IPS-20b (cell line): ENCODE measurements at regions not wholly inside any gene's neighbourhood (a gene's known extent, or its start where the extent isn't known, plus 50 kb on each side); places are given as distances from the start of the nearest gene placed in this dataset.

ENCODE experiments used
- H3K27ac ChIP-seq: one replicate; pipeline ENCODE4 v1.5.1; 2013; ENCODE audit warnings: low read length
- H3K27me3 ChIP-seq: 2 replicates; pipeline ENCODE4 v1.6.1; 2013; ENCODE audit warnings: mild to moderate bottlenecking, low read length, inconsistent platforms; ENCODE audit not compliant: insufficient read depth
- H3K36me3 ChIP-seq: 2 replicates; pipeline ENCODE4 v1.6.1; 2013; ENCODE audit warnings: low read depth, mild to moderate bottlenecking, inconsistent platforms, low read length, moderate library complexity; ENCODE audit not compliant: insufficient read depth
- H3K4me1 ChIP-seq: 2 replicates; pipeline ENCODE4 v1.6.1; 2013; ENCODE audit warnings: mild to moderate bottlenecking, control low read depth, inconsistent platforms, low read length, moderate library complexity; ENCODE audit not compliant: insufficient read depth
- H3K4me3 ChIP-seq: 2 replicates; pipeline ENCODE4 v1.5.1; 2013; ENCODE audit warnings: mild to moderate bottlenecking, low read length, inconsistent platforms
- H3K9ac ChIP-seq: 2 replicates; pipeline ENCODE4 v1.6.1; 2013; ENCODE audit warnings: low read depth, mild to moderate bottlenecking, inconsistent platforms, low read length, moderate library complexity
- H3K9me3 ChIP-seq: 2 replicates; pipeline ENCODE4 v1.6.1; 2013; ENCODE audit warnings: mild to moderate bottlenecking, low read depth, low read length, inconsistent platforms; ENCODE audit not compliant: insufficient read depth

- Histone ChIP-seq H3K9ac (no peak overlapping the region), H3K27me3 (no peaks in the 10 kb centered on the region), H3K36me3 (no peaks in the 10 kb centered on the region), H3K27ac (no peak overlapping the region), H3K4me3 (no peak overlapping the region), H3K9me3 (peaks cover 22% of the 10 kb centered on the region), H3K4me1 (no peaks in the 10 kb centered on the region)
These were observed 492.4 kb downstream of the IPMK start for GRCh38 chr10:57775250-57775649.

GRCh38 chr10:57769298-57769697 lies 498.4 kb downstream of the IPMK start:
- no peaks in the 10 kb centered on the region for H3K4me1 ChIP-seq
- no peaks in the 10 kb centered on the region for H3K36me3 ChIP-seq
- H3K4me3 ChIP-seq = no peak overlapping the region

GRCh38 chr10:57759777-57760176 lies 507.9 kb downstream of the IPMK start:
- Histone ChIP-seq H3K4me1 (no peaks in the 10 kb centered on the region), H3K9me3 (no peaks in the 10 kb centered on the region), H3K4me3 (no peak overlapping the region), H3K36me3 (no peaks in the 10 kb centered on the region), H3K9ac (no peak overlapping the region), H3K27ac (no peak overlapping the region), H3K27me3 (no peaks in the 10 kb centered on the region)

More at GRCh38 chr10:57769298-57769697, 498.4 kb downstream of the IPMK start:
- Histone ChIP-seq H3K27me3 (no peaks in the 10 kb centered on the region), H3K27ac (no peak overlapping the region), H3K9ac (no peak overlapping the region), H3K9me3 (no peaks in the 10 kb centered on the region; the same call in 1 of the 2 replicates)

GRCh38 chr10:57754803-57755202 lies 512.9 kb downstream of the IPMK start:
- no peaks in the 10 kb centered on the region for H3K27me3 ChIP-seq
- H3K4me3 ChIP-seq = no peak overlapping the region
- H3K27ac ChIP-seq = no peak overlapping the region
- H3K36me3 ChIP-seq = no peaks in the 10 kb centered on the region
- no peaks in the 10 kb centered on the region for H3K4me1 ChIP-seq
- H3K9ac ChIP-seq = no peak overlapping the region
- H3K9me3 ChIP-seq = no peaks in the 10 kb centered on the region

GRCh38 chr10:57743711-57744110 lies 524.0 kb downstream of the IPMK start:
- Histone ChIP-seq H3K9me3 (no peaks in the 10 kb centered on the region), H3K4me3 (no peak overlapping the region), H3K36me3 (no peaks in the 10 kb centered on the region), H3K9ac (no peak overlapping the region), H3K27me3 (no peaks in the 10 kb centered on the region), H3K4me1 (no peaks in the 10 kb centered on the region), H3K27ac (no peak overlapping the region)

GRCh38 chr10:57741751-57742150 lies 525.9 kb downstream of the IPMK start:
- Histone ChIP-seq H3K36me3 (no peaks in the 10 kb centered on the region), H3K27ac (no peak overlapping the region), H3K4me1 (no peaks in the 10 kb centered on the region), H3K9ac (no peak overlapping the region), H3K27me3 (no peaks in the 10 kb centered on the region), H3K9me3 (no peaks in the 10 kb centered on the region), H3K4me3 (no peak overlapping the region)

- Histone ChIP-seq H3K27ac (no peak overlapping the region), H3K4me1 (peaks cover 3% of the 10 kb centered on the region; the same call in 1 of the 2 replicates), H3K9me3 (no peaks in the 10 kb centered on the region), H3K36me3 (no peaks in the 10 kb centered on the region), H3K27me3 (no peaks in the 10 kb centered on the region), H3K4me3 (no peak overlapping the region), H3K9ac (no peak overlapping the region)
These were observed 544.4 kb downstream of the IPMK start for GRCh38 chr10:57723305-57723704.

GRCh38 chr10:57716884-57717283 lies 550.8 kb downstream of the IPMK start:
- Histone ChIP-seq H3K4me1 (no peaks in the 10 kb centered on the region), H3K4me3 (no peak overlapping the region), H3K27me3 (no peaks in the 10 kb centered on the region), H3K9ac (no peak overlapping the region), H3K9me3 (no peaks in the 10 kb centered on the region), H3K36me3 (no peaks in the 10 kb centered on the region), H3K27ac (no peak overlapping the region)

GRCh38 chr10:57715233-57715632 lies 552.5 kb downstream of the IPMK start:
- Histone ChIP-seq H3K4me3 (no peak overlapping the region), H3K9me3 (no peaks in the 10 kb centered on the region), H3K27me3 (no peaks in the 10 kb centered on the region), H3K4me1 (no peaks in the 10 kb centered on the region), H3K9ac (no peak overlapping the region), H3K36me3 (no peaks in the 10 kb centered on the region), H3K27ac (no peak overlapping the region)

- Histone ChIP-seq H3K9ac (no peak overlapping the region), H3K36me3 (no peaks in the 10 kb centered on the region), H3K4me1 (peaks cover 15% of the 10 kb centered on the region), H3K27ac (no peak overlapping the region), H3K27me3 (no peaks in the 10 kb centered on the region), H3K4me3 (peak overlapping the region; percentile 40; the same call in 1 of the 2 replicates), H3K9me3 (no peaks in the 10 kb centered on the region)
These were observed 560.4 kb downstream of the IPMK start for GRCh38 chr10:57707300-57707658.

- Histone ChIP-seq H3K27me3 (no peaks in the 10 kb centered on the region), H3K9ac (no peak overlapping the region), H3K4me3 (peak overlapping the region; percentile 40; the same call in 1 of the 2 replicates), H3K9me3 (no peaks in the 10 kb centered on the region), H3K36me3 (no peaks in the 10 kb centered on the region), H3K4me1 (peaks cover 15% of the 10 kb centered on the region), H3K27ac (no peak overlapping the region)
These were observed 561.0 kb downstream of the IPMK start for GRCh38 chr10:57706576-57707299.

- H3K27ac ChIP-seq = no peak overlapping the region
- no peaks in the 10 kb centered on the region for H3K27me3 ChIP-seq
- no peak overlapping the region for H3K9ac ChIP-seq
- no peaks in the 10 kb centered on the region for H3K9me3 ChIP-seq
- peaks cover 15% of the 10 kb centered on the region for H3K4me1 ChIP-seq
- H3K36me3 ChIP-seq = no peaks in the 10 kb centered on the region
- H3K4me3 ChIP-seq = peak overlapping the region; percentile 13; the same call in 1 of the 2 replicates
These were observed 561.7 kb downstream of the IPMK start for GRCh38 chr10:57706016-57706415.
